ENCODE measurements at regions not wholly inside any gene's neighbourhood (a gene's known extent, or its start where the extent isn't known, plus 50 kb on each side); places are given as distances from the start of the nearest gene placed in this dataset.

DNA sequence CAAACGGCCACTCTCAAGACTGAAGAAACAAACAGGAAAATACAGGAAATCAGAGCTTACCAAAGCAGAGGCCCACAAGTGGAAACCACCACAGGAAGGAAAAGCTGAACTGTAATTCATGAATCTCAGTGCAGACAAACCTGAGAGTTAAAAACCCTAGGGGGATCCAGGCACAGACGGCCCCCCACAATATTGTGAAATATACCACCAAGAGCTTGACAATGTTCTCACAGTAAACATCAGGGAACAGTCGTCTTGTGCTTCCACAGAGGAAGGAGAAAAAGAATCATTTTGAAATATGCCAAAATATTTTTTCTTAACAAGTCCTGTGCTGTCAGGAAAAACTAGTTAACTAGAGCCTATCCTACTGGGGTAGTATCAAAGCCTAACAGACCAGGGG, 68.2 kb upstream of the NRG3 start:
- TF ChIP-seq, protein P1, sequence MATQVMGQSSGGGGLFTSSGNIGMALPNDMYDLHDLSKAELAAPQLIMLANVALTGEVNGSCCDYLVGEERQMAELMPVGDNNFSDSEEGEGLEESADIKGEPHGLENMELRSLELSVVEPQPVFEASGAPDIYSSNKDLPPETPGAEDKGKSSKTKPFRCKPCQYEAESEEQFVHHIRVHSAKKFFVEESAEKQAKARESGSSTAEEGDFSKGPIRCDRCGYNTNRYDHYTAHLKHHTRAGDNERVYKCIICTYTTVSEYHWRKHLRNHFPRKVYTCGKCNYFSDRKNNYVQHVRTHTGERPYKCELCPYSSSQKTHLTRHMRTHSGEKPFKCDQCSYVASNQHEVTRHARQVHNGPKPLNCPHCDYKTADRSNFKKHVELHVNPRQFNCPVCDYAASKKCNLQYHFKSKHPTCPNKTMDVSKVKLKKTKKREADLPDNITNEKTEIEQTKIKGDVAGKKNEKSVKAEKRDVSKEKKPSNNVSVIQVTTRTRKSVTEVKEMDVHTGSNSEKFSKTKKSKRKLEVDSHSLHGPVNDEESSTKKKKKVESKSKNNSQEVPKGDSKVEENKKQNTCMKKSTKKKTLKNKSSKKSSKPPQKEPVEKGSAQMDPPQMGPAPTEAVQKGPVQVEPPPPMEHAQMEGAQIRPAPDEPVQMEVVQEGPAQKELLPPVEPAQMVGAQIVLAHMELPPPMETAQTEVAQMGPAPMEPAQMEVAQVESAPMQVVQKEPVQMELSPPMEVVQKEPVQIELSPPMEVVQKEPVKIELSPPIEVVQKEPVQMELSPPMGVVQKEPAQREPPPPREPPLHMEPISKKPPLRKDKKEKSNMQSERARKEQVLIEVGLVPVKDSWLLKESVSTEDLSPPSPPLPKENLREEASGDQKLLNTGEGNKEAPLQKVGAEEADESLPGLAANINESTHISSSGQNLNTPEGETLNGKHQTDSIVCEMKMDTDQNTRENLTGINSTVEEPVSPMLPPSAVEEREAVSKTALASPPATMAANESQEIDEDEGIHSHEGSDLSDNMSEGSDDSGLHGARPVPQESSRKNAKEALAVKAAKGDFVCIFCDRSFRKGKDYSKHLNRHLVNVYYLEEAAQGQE (IDR thresholded peaks at IDR 0.05; ENCODE audit: insufficient read depth in 1 of 2, low read depth in 2 of 2, low read length in 2 of 2) = no peak
- TF ChIP-seq POLR2AphosphoS5 (IDR thresholded peaks at IDR 0.05; ENCODE audit: low read depth, low read length) (no peak), TAF1 (IDR thresholded peaks at IDR 0.05; ENCODE audit: borderline replicate concordance, insufficient read depth, low read length) (no peak)

Measured in PFSK-1 (cell line).